MCF 10A (cell line): ENCODE measurements at regions not wholly inside any gene's neighbourhood (a gene's known extent, or its start where the extent isn't known, plus 50 kb on each side); places are given as distances from the start of the nearest gene placed in this dataset.

Experiments
- BruUV-seq: library from RNA; stranded (reverse); fragments of 400-500 nt; replicated peaks from 2 replicates; lab custom pipeline; 2021; lab: Mats Ljungman, UMichigan
- CTCF ChIA-PET: fragments of 300-600 bp; sonication (Branson Sonifier 250); formaldehyde crosslinking; extraction: SDS; loops from one replicate; lab custom pipeline; 2021; ENCODE audit warnings: antibody characterized with exemption, inconsistent platforms; lab: Yijun Ruan, JAX
- POLR2A ChIA-PET: fragments of 300-600, 350-650 bp; sonication (Branson Sonifier 250); formaldehyde crosslinking; extraction: SDS; loops from one replicate; lab custom pipeline; 2020; ENCODE audit warnings: antibody characterized with exemption, inconsistent platforms; lab: Yijun Ruan, JAX
- DNase-seq: peaks from one replicate; pipeline ENCODE4 v3.0.0-alpha.2; 2018; ENCODE audit not compliant: unreplicated experiment
- H3K27ac Mint-ChIP-seq: one replicate; pipeline ENCODE4 v1.8.0; 2022; ENCODE audit warnings: mild to moderate bottlenecking, low read depth, mixed read lengths; ENCODE audit not compliant: unreplicated experiment
- H3K27me3 Mint-ChIP-seq: one replicate; pipeline ENCODE4 v1.8.0; 2022; ENCODE audit warnings: mixed read lengths; ENCODE audit not compliant: insufficient read depth, unreplicated experiment
- H3K36me3 Mint-ChIP-seq: one replicate; pipeline ENCODE4 v1.8.0; 2022; ENCODE audit warnings: mild to moderate bottlenecking, moderate library complexity, mixed read lengths; ENCODE audit not compliant: insufficient read depth, unreplicated experiment
- H3K4me1 Mint-ChIP-seq: one replicate; pipeline ENCODE4 v1.8.0; 2022; ENCODE audit warnings: mixed read lengths; ENCODE audit not compliant: insufficient read depth, unreplicated experiment
- H3K4me3 Mint-ChIP-seq: one replicate; pipeline ENCODE4 v1.8.0; 2022; ENCODE audit warnings: mild to moderate bottlenecking, moderate library complexity, mixed read lengths; ENCODE audit not compliant: unreplicated experiment
- H3K9me3 Mint-ChIP-seq: one replicate; pipeline ENCODE4 v1.8.0; 2022; ENCODE audit warnings: mixed read lengths; ENCODE audit not compliant: unreplicated experiment
- CTCF ChIP-seq: fragments of 200-600 bp; IDR thresholded peaks from one replicate; pipeline ENCODE4 v1.8.0; 2022; ENCODE audit warnings: antibody characterized with exemption, mild to moderate bottlenecking; ENCODE audit not compliant: unreplicated experiment
- intact Hi-C: fragments of 100-400 bp; cut with micrococcal nuclease; formaldehyde crosslinking; loops from 2 replicates; pipeline ENCODE4 v1.14.1; 2022

- Mint-ChIP-seq H3K27ac (no peak overlapping the region), H3K9me3 (no peaks in the 10 kb centered on the region), H3K4me1 (peaks cover 11% of the 10 kb centered on the region), H3K36me3 (no peaks in the 10 kb centered on the region), H3K27me3 (no peaks in the 10 kb centered on the region), H3K4me3 (no peak overlapping the region)
- no peak for TF ChIP-seq CTCF
- BruUV-seq, result no TSS peak
- ChIA-PET POLR2A (no interaction called here), CTCF (no interaction called here)
- intact Hi-C loops, result no loop called here
- peak; percentile 46 for DNase-seq
Observed at GRCh38 chr2:138223319-138223718, 259.0 kb downstream of the HNMT start.

DNA sequence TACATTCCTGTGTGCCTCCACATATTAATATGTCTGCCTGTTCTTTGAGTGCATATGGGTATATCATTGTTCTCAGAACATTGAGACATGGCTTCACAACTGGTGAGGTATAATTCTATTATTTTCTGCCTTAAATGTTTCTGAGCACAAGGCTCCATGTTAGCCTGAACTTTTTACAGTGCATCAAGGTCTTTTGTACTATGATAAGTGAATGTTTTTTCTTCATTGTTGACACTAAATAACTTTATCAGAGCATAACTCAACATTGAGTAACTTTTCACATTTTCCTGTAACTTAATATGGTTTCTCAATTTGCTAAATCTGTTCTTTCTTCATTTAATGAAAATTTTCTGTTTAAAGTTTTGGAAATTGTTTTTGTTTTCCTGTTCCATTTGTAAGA is 262.9 kb downstream of the HNMT start:
- ChIA-PET CTCF (interaction anchor here (1.6 kb wide), 1 partner anchor 12 kb away, joined by 4 read pairs; no protein-coding TSS in a partner anchor), POLR2A (no interaction called here)
- Mint-ChIP-seq H3K27me3 (no peaks in the 10 kb centered on the region), H3K4me3 (no peak overlapping the region), H3K4me1 (peaks cover 9% of the 10 kb centered on the region), H3K27ac (no peak overlapping the region), H3K9me3 (no peaks in the 10 kb centered on the region), H3K36me3 (no peaks in the 10 kb centered on the region)
- no TSS peak for BruUV-seq
- no peak for TF ChIP-seq CTCF
- intact Hi-C loops, result no loop called here
- no peak for DNase-seq

GRCh38 chr2:138228101-138228500 is 263.8 kb downstream of the HNMT start:
- TF ChIP-seq CTCF, result no peak
- no peaks in the 10 kb centered on the region for H3K36me3 Mint-ChIP-seq
- POLR2A ChIA-PET, result no interaction called here
- CTCF ChIA-PET, result interaction anchor here (1.6 kb wide), 1 partner anchor 13 kb away, joined by 4 read pairs; no protein-coding TSS in a partner anchor
- peaks cover 6% of the 10 kb centered on the region for H3K4me1 Mint-ChIP-seq
- BruUV-seq, result no TSS peak
- DNase-seq, result no peak
- intact Hi-C loops, result no loop called here
- H3K9me3 Mint-ChIP-seq, result no peaks in the 10 kb centered on the region
- no peaks in the 10 kb centered on the region for H3K27me3 Mint-ChIP-seq
- H3K27ac Mint-ChIP-seq, result no peak overlapping the region
- no peak overlapping the region for H3K4me3 Mint-ChIP-seq

GRCh38 chr2:138234265-138234664 is 267.3 kb upstream of the SPOPL start:
- CTCF ChIA-PET, result no interaction called here
- Mint-ChIP-seq H3K9me3 (no peaks in the 10 kb centered on the region), H3K4me3 (no peak overlapping the region), H3K4me1 (no peaks in the 10 kb centered on the region), H3K27ac (no peak overlapping the region), H3K36me3 (peaks cover 6% of the 10 kb centered on the region), H3K27me3 (no peaks in the 10 kb centered on the region)
- no TSS peak for BruUV-seq
- intact Hi-C loops, result no loop called here
- POLR2A ChIA-PET, result no interaction called here
- no peak for TF ChIP-seq CTCF
- no peak for DNase-seq
